Fibroblast of lung (primary cell): ENCODE measurements at regions not wholly inside any gene's neighbourhood (a gene's known extent, or its start where the extent isn't known, plus 50 kb on each side); places are given as distances from the start of the nearest gene placed in this dataset.

Experiments used
- DNase-seq, 2 donors: peaks; one replicate each; pipeline versions ENCODE4 v3.0.0 to v3.0.0-alpha.2; 2010; ENCODE audit warnings: low read depth in 2 of 2
- H2AFZ ChIP-seq: 2 replicates; pipeline ENCODE4 v1.5.1; 2012; ENCODE audit warnings: low read length, control low read depth, inconsistent platforms
- H3K27ac ChIP-seq: 2 replicates; pipeline ENCODE4 v1.5.1; 2011; ENCODE audit warnings: low read length, control low read depth; ENCODE audit not compliant: insufficient read depth
- H3K27me3 ChIP-seq: 2 replicates; pipeline ENCODE4 v1.5.1; 2011; ENCODE audit warnings: mild to moderate bottlenecking, low read length; ENCODE audit not compliant: control insufficient read depth, insufficient read depth
- H3K36me3 ChIP-seq: 2 replicates; pipeline ENCODE4 v1.5.1; 2011; ENCODE audit warnings: low read length; ENCODE audit not compliant: control insufficient read depth, insufficient read depth
- H3K4me1 ChIP-seq: 2 replicates; pipeline ENCODE4 v1.5.1; 2011; ENCODE audit warnings: low read length; ENCODE audit not compliant: control insufficient read depth, insufficient read depth; ENCODE audit errors: extremely low read depth
- H3K4me2 ChIP-seq: 2 replicates; pipeline ENCODE4 v1.5.1; 2011; ENCODE audit warnings: low read length, control low read depth; ENCODE audit not compliant: insufficient read depth; ENCODE audit errors: extremely low read depth
- H3K4me3 ChIP-seq, 4 experiments: fragments of 200-600 bp in 1 of 4; sonication (generic) in 1 of 4; replicated peaks in 1 of 4; 2 replicates each; pipeline ENCODE4 v1.5.1; 2011 to 2016; ENCODE audit warnings: low read length in 4 of 4, low read depth in 3 of 4, mild to moderate bottlenecking in 3 of 4, control low read depth in 2 of 4, inconsistent platforms in 1 of 4, mixed read lengths in 1 of 4; ENCODE audit not compliant: insufficient read depth in 1 of 4; ENCODE audit errors: control extremely low read depth in 1 of 4
- H3K79me2 ChIP-seq: 2 replicates; pipeline ENCODE4 v1.5.1; 2012; ENCODE audit warnings: mild to moderate bottlenecking, low read length, inconsistent platforms; ENCODE audit not compliant: control insufficient read depth, insufficient read depth
- H3K9ac ChIP-seq: 2 replicates; pipeline ENCODE4 v1.5.1; 2011; ENCODE audit warnings: mild to moderate bottlenecking, low read length, control low read depth; ENCODE audit not compliant: insufficient read depth
- H3K9me3 ChIP-seq: 2 replicates; pipeline ENCODE4 v1.5.1; 2012; ENCODE audit warnings: low read depth, low read length; ENCODE audit not compliant: control insufficient read depth, insufficient read depth
- H4K20me1 ChIP-seq: 2 replicates; pipeline ENCODE4 v1.5.1; 2011; ENCODE audit warnings: low read length; ENCODE audit not compliant: control insufficient read depth, insufficient read depth; ENCODE audit errors: extremely low read depth
- EZH2 ChIP-seq: IDR thresholded peaks from 2 replicates; pipeline ENCODE4 v1.5.1; 2012; ENCODE audit warnings: low read length, control low read depth, mild to moderate bottlenecking; ENCODE audit errors: missing control alignments
- TF ChIP-seq, protein P1 (sequence below), 2 donors: IDR thresholded peaks in 1 of 2; conservative IDR thresholded peaks in 1 of 2; 1 replicate in 1 of 2; 2 replicates in 1 of 2; pipeline ENCODE4 v1.5.1; 2011 to 2012; ENCODE audit warnings: low read length in 2 of 2, control low read depth in 1 of 2, inconsistent platforms in 1 of 2, low read depth in 1 of 2, mild to moderate bottlenecking in 1 of 2

DNA sequence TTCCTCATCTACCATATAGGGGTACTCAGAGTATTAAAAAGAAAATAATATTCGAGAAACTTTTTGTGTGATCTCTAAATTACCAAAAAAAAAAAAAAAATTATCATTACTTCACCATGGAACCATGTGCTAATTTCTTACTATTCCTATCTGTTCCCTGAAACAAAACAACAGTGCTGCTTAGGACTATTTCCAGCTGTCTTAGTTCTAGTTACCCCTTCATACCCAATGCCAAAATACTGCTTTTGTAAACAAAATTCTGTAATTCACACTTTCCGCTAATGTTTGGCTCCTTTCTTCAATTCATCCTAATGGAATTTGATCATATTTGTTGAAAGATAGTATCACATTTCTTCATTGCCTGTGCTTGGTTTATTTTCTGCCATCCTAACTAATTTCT is 470.2 kb downstream of the BTG1 start:
- Histone ChIP-seq H3K9me3 (no peaks in the 10 kb centered on the region), H2AFZ (no peak overlapping the region), H3K4me2 (no peak overlapping the region), H3K36me3 (no peaks in the 10 kb centered on the region), H3K4me3 (no peak overlapping the region), H3K27ac (no peak overlapping the region), H3K79me2 (no peaks in the 10 kb centered on the region), H3K9ac (no peak overlapping the region), H4K20me1 (no peaks in the 10 kb centered on the region), H3K27me3 (no peaks in the 10 kb centered on the region), H3K4me1 (no peaks in the 10 kb centered on the region)
- TF ChIP-seq, protein P1, sequence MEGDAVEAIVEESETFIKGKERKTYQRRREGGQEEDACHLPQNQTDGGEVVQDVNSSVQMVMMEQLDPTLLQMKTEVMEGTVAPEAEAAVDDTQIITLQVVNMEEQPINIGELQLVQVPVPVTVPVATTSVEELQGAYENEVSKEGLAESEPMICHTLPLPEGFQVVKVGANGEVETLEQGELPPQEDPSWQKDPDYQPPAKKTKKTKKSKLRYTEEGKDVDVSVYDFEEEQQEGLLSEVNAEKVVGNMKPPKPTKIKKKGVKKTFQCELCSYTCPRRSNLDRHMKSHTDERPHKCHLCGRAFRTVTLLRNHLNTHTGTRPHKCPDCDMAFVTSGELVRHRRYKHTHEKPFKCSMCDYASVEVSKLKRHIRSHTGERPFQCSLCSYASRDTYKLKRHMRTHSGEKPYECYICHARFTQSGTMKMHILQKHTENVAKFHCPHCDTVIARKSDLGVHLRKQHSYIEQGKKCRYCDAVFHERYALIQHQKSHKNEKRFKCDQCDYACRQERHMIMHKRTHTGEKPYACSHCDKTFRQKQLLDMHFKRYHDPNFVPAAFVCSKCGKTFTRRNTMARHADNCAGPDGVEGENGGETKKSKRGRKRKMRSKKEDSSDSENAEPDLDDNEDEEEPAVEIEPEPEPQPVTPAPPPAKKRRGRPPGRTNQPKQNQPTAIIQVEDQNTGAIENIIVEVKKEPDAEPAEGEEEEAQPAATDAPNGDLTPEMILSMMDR (conservative IDR thresholded peaks at IDR 0.05 in 1 of 2, IDR thresholded peaks at IDR 0.05 in 1 of 2; ENCODE audit: low read depth in 1 of 2, low read length in 2 of 2), result no peak
- no peak for TF ChIP-seq EZH2
- no peak for DNase-seq

DNA sequence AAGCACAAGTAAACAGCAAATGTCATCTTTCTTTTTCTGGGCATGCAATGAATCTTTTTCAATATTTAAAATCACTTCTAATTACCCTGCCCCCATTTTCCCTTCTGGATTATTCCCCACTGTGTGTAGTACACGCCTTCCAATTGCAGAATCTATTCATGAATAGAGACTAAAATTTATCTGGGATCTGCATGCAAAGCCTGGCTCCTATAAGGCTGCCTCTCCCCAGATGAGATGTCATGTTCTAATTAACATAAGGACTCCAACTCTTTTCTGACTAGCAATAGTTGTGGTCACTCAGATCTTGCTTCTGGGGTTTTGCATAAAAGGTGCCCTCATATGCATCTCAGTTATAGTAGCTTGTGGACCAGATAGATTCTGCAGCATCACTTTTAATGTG is 473.5 kb downstream of the BTG1 start:
- TF ChIP-seq, protein P1 (conservative IDR thresholded peaks at IDR 0.05 in 1 of 2, IDR thresholded peaks at IDR 0.05 in 1 of 2; ENCODE audit: low read depth in 1 of 2, low read length in 2 of 2), result no peak
- TF ChIP-seq EZH2, result no peak
- H3K4me3 ChIP-seq, result no peak overlapping the region
- H3K79me2 ChIP-seq, result no peaks in the 10 kb centered on the region
- H3K9ac ChIP-seq, result no peak overlapping the region
- no peaks in the 10 kb centered on the region for H3K4me1 ChIP-seq
- DNase-seq, result no peak
- no peak overlapping the region for H3K4me2 ChIP-seq
- H3K27me3 ChIP-seq, result no peaks in the 10 kb centered on the region
- H3K27ac ChIP-seq, result no peak overlapping the region
- H2AFZ ChIP-seq, result no peak overlapping the region
- H4K20me1 ChIP-seq, result no peaks in the 10 kb centered on the region
- no peaks in the 10 kb centered on the region for H3K36me3 ChIP-seq
- no peaks in the 10 kb centered on the region for H3K9me3 ChIP-seq

DNA sequence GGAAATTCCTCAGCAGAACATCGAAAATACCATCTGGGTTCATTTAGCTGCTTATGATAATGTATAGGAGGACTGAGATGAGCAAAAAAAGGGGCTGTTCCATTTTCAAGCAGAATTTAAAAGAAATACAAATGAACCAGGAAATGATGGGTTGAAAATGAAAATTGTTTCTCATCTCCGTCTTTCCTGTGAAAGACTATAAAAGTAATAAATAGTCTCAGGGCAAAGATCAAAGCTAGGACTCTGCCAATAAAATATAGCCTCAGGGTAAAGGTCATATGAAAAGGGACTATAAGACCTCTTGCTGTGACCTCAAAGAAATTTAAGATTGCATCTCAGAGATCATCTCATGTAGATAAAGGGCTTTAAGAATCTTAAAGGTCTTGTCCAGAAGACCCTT is 478.0 kb downstream of the BTG1 start:
- DNase-seq, result no peak
- TF ChIP-seq EZH2, result no peak
- TF ChIP-seq, protein P1 (conservative IDR thresholded peaks at IDR 0.05 in 1 of 2, IDR thresholded peaks at IDR 0.05 in 1 of 2; ENCODE audit: low read depth in 1 of 2, low read length in 2 of 2), result no peak
- Histone ChIP-seq H3K27me3 (no peaks in the 10 kb centered on the region), H3K27ac (no peak overlapping the region), H3K4me1 (no peaks in the 10 kb centered on the region), H3K9ac (no peak overlapping the region), H3K4me2 (no peak overlapping the region), H3K4me3 (no peak overlapping the region), H3K9me3 (no peaks in the 10 kb centered on the region), H4K20me1 (no peaks in the 10 kb centered on the region), H3K79me2 (no peaks in the 10 kb centered on the region), H3K36me3 (no peaks in the 10 kb centered on the region), H2AFZ (no peak overlapping the region)
